NB4 (cell line): ENCODE measurements at regions not wholly inside any gene's neighbourhood (a gene's known extent, or its start where the extent isn't known, plus 50 kb on each side); places are given as distances from the start of the nearest gene placed in this dataset.
A peak's percentile ranks its signal among the peaks of the same experiment; 100 is the strongest.

Experiments
- DNase-seq: peaks from one replicate; pipeline ENCODE4 v3.0.0; 2010; ENCODE audit warnings: low read depth
- H3K4me3 ChIP-seq: one replicate; pipeline ENCODE4 v1.5.1; 2011; ENCODE audit warnings: mild to moderate bottlenecking, low read depth, low read length, moderate library complexity
- CTCF ChIP-seq: IDR thresholded peaks from one replicate; pipeline ENCODE4 v1.5.1; 2012; ENCODE audit warnings: low read depth, low read length
- MAX ChIP-seq: IDR thresholded peaks from 2 replicates; pipeline ENCODE4 v1.6.1; 2011; ENCODE audit warnings: low read depth, low read length
- MYC ChIP-seq: IDR thresholded peaks from 2 replicates; pipeline ENCODE4 v1.6.1; 2011; ENCODE audit warnings: low read depth, low read length
- POLR2A ChIP-seq: IDR thresholded peaks from 2 replicates; pipeline ENCODE4 v1.6.1; 2011; ENCODE audit warnings: mild to moderate bottlenecking; ENCODE audit not compliant: insufficient read length; ENCODE audit errors: extremely low read depth

GRCh38 chr17:68749349-68750207 is 148.4 kb upstream of the FAM20A start:
- peak; percentile 43 for DNase-seq
- TF ChIP-seq CTCF: no peak
- no peak for TF ChIP-seq POLR2A
- TF ChIP-seq MYC: no peak
- no peak for TF ChIP-seq MAX
- peak overlapping the region; percentile 27 for H3K4me3 ChIP-seq

- DNase-seq: no peak
- no peak overlapping the region for H3K4me3 ChIP-seq
- TF ChIP-seq CTCF: no peak
- no peak for TF ChIP-seq MYC
- no peak for TF ChIP-seq MAX
- TF ChIP-seq POLR2A: no peak
Measured at GRCh38 chr17:68748381-68748780, 147.2 kb upstream of the FAM20A start.

- no peak overlapping the region for H3K4me3 ChIP-seq
- TF ChIP-seq MYC: no peak
- TF ChIP-seq CTCF: peak; percentile 21
- no peak for TF ChIP-seq POLR2A
- peak; percentile 4 for DNase-seq
Measured at GRCh38 chr17:68740555-68741447, 139.6 kb upstream of the FAM20A start.

GRCh38 chr17:68737761-68738443 is 136.7 kb upstream of the FAM20A start:
- H3K4me3 ChIP-seq: no peak overlapping the region
- TF ChIP-seq CTCF (no peak), MAX (no peak)
- no peak for DNase-seq

- DNase-seq: no peak
- TF ChIP-seq MYC: no peak
- TF ChIP-seq MAX: no peak
- no peak for TF ChIP-seq POLR2A
- no peak for TF ChIP-seq CTCF
- H3K4me3 ChIP-seq: no peak overlapping the region
Measured at GRCh38 chr17:68734931-68735330, 133.8 kb upstream of the FAM20A start.
